Neuronal stem cell (in vitro differentiated cells): ENCODE measurements at regions not wholly inside any gene's neighbourhood (a gene's known extent, or its start where the extent isn't known, plus 50 kb on each side); places are given as distances from the start of the nearest gene placed in this dataset.

Experiments
- DNase-seq: peaks from one replicate; pipeline ENCODE4 v3.0.0-alpha.2; 2013; ENCODE audit warnings: low spot score
- H2AFZ ChIP-seq: one replicate; pipeline ENCODE4 v1.6.1; 2013; ENCODE audit warnings: mild to moderate bottlenecking, low read length, inconsistent platforms
- H2AK5ac ChIP-seq: 2 replicates; pipeline ENCODE4 v1.6.1; 2013; ENCODE audit warnings: low read depth, mild to moderate bottlenecking, inconsistent platforms, low read length, moderate library complexity, mixed read lengths
- H2BK120ac ChIP-seq: 2 replicates; pipeline ENCODE4 v1.6.1; 2013; ENCODE audit warnings: low read depth, mild to moderate bottlenecking, inconsistent platforms, low read length, moderate library complexity, mixed read lengths
- H2BK12ac ChIP-seq: one replicate; pipeline ENCODE4 v1.6.1; 2013; ENCODE audit warnings: low read length, inconsistent platforms
- H2BK15ac ChIP-seq: 2 replicates; pipeline ENCODE4 v1.6.1; 2013; ENCODE audit warnings: mild to moderate bottlenecking, low read length, inconsistent platforms, mixed read lengths
- H2BK5ac ChIP-seq: one replicate; pipeline ENCODE4 v1.6.1; 2013; ENCODE audit warnings: inconsistent platforms, mild to moderate bottlenecking, low read length, moderate library complexity
- H3K14ac ChIP-seq: one replicate; pipeline ENCODE4 v1.6.1; 2013; ENCODE audit warnings: low read length, inconsistent platforms
- H3K18ac ChIP-seq: 2 replicates; pipeline ENCODE4 v1.6.1; 2013; ENCODE audit warnings: low read length, inconsistent platforms
- H3K23ac ChIP-seq: 2 replicates; pipeline ENCODE4 v1.6.1; 2013; ENCODE audit warnings: low read depth, mild to moderate bottlenecking, mixed read lengths, low read length, inconsistent platforms; ENCODE audit not compliant: poor library complexity
- H3K27ac ChIP-seq: replicated peaks from 3 replicates; pipeline ENCODE4 v1.5.1; 2013; ENCODE audit warnings: low read length, inconsistent platforms
- H3K27me3 ChIP-seq, 3 experiments: 2 replicates each; pipeline ENCODE4 v1.6.1; 2013; ENCODE audit warnings: low read length in 3 of 3, mild to moderate bottlenecking in 2 of 3, inconsistent platforms in 1 of 3, low read depth in 1 of 3, mixed read lengths in 1 of 3, moderate library complexity in 1 of 3; ENCODE audit not compliant: control insufficient read depth in 3 of 3, insufficient read depth in 3 of 3
- H3K36me3 ChIP-seq, 2 donors: replicated peaks in 1 of 2; 2 replicates each; pipeline ENCODE4 v1.6.1; 2013; ENCODE audit warnings: low read length in 2 of 2; ENCODE audit not compliant: control insufficient read depth in 2 of 2, insufficient read depth in 2 of 2
- H3K4ac ChIP-seq: 2 replicates; pipeline ENCODE4 v1.6.1; 2013; ENCODE audit warnings: inconsistent platforms, mild to moderate bottlenecking, low read length, moderate library complexity
- H3K4me1 ChIP-seq, 2 donors: 1 replicate in 1 of 2; 2 replicates in 1 of 2; pipeline ENCODE4 v1.6.1; 2013; ENCODE audit warnings: low read length in 2 of 2, low read depth in 1 of 2; ENCODE audit not compliant: control insufficient read depth in 2 of 2, insufficient read depth in 1 of 2
- H3K4me2 ChIP-seq: one replicate; pipeline ENCODE4 v1.6.1; 2013; ENCODE audit warnings: mild to moderate bottlenecking, low read length, inconsistent platforms; ENCODE audit not compliant: insufficient read depth, poor library complexity, severe bottlenecking
- H3K4me3 ChIP-seq, 2 donors: 2 replicates each; pipeline ENCODE4 v1.5.1; 2013; ENCODE audit warnings: low read length in 2 of 2, mild to moderate bottlenecking in 2 of 2, inconsistent platforms in 1 of 2, moderate library complexity in 1 of 2
- H3K79me1 ChIP-seq: one replicate; pipeline ENCODE4 v1.6.1; 2013; ENCODE audit warnings: low read depth, mild to moderate bottlenecking, inconsistent platforms, low read length, moderate library complexity
- H3K9ac ChIP-seq: one replicate; pipeline ENCODE4 v1.6.1; 2013; ENCODE audit warnings: mild to moderate bottlenecking, low read depth, low read length, inconsistent platforms; ENCODE audit not compliant: poor library complexity
- H3K9me3 ChIP-seq, 2 donors: replicated peaks in 1 of 2; 2 replicates each; pipeline versions ENCODE3 to v1.6.1; 2013; ENCODE audit warnings: low read length in 2 of 2, mild to moderate bottlenecking in 2 of 2, inconsistent platforms in 1 of 2, low read depth in 1 of 2, mixed read lengths in 1 of 2, moderate library complexity in 1 of 2; ENCODE audit not compliant: control insufficient read depth in 2 of 2, insufficient read depth in 1 of 2
- H4K8ac ChIP-seq: one replicate; pipeline ENCODE4 v1.6.1; 2013; ENCODE audit warnings: low read depth, mild to moderate bottlenecking, inconsistent platforms, low read length, moderate library complexity
- H4K91ac ChIP-seq: one replicate; pipeline ENCODE4 v1.6.1; 2013; ENCODE audit warnings: low read length, low read depth, mild to moderate bottlenecking, inconsistent platforms; ENCODE audit not compliant: poor library complexity
- WGBS, 2 donors: extraction: QIAGEN DNeasy Blood & Tissue Kit; methylation state at CpG; one replicate each; pipeline ENCODE4 v1.1.7; 2013; ENCODE audit warnings: missing lambda C conversion rate in 2 of 2, mixed read lengths in 1 of 2; ENCODE audit not compliant: insufficient read length in 2 of 2, insufficient replicate concordance in 1 of 2; ENCODE audit errors: extremely low coverage in 2 of 2; 5-methylcytosine and 5-hydroxymethylcytosine counted together

DNA sequence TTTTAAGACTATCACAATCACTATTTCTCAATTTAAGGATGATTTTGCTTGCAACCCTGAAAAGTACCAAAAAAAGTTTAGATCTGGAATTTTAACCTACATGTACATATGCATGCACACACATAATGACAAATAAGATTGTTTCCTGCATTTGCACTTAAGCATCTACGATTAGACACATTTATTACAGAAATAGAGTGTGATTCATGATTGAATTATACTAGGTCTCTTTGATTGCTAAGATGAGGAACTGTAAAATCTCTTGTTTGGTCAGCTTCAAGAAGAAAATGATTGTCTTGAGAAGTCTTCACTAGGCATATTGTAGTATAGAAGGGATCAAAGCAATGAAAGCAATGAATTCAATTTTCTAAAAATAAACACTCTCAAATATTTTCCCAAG lies 185.9 kb upstream of the AGR3 start:
- WGBS, 2 donors, result no CpG with 5 or more reads among the region's 1 CpG

GRCh38 chr7:17069146-17069545 lies 187.4 kb upstream of the AGR3 start:
- no peaks in the 10 kb centered on the region for H3K27me3 ChIP-seq
- no peak overlapping the region for H2BK12ac ChIP-seq
- H3K36me3 ChIP-seq, result no peaks in the 10 kb centered on the region
- no peaks in the 10 kb centered on the region for H3K9me3 ChIP-seq
- H3K79me1 ChIP-seq, result no peaks in the 10 kb centered on the region
- no peak overlapping the region for H3K27ac ChIP-seq
- H3K14ac ChIP-seq, result no peak overlapping the region
- no peak overlapping the region for H2BK5ac ChIP-seq
- no peak overlapping the region for H3K9ac ChIP-seq
- H4K8ac ChIP-seq, result no peak overlapping the region
- no peak for DNase-seq
- no peak overlapping the region for H3K23ac ChIP-seq
- H3K18ac ChIP-seq, result no peak overlapping the region
- H2BK120ac ChIP-seq, result no peak overlapping the region
- H3K4me2 ChIP-seq, result no peak overlapping the region
- no peak overlapping the region for H4K91ac ChIP-seq
- no peaks in the 10 kb centered on the region for H3K4me1 ChIP-seq
- WGBS, 2 donors, result no CpG with 5 or more reads among the region's 4 CpGs
- no peak overlapping the region for H3K4me3 ChIP-seq
- H3K4ac ChIP-seq, result no peak overlapping the region
- no peak overlapping the region for H2BK15ac ChIP-seq
- H2AFZ ChIP-seq, result no peak overlapping the region
- H2AK5ac ChIP-seq, result no peak overlapping the region

More for the DNA sequence above, 185.9 kb upstream of the AGR3 start:
- H2BK15ac ChIP-seq, result no peak overlapping the region
- no peak overlapping the region for H3K27ac ChIP-seq
- H4K8ac ChIP-seq, result no peak overlapping the region
- H2BK5ac ChIP-seq, result no peak overlapping the region
- no peak overlapping the region for H4K91ac ChIP-seq
- H2AK5ac ChIP-seq, result no peak overlapping the region
- no peak overlapping the region for H3K23ac ChIP-seq
- H3K79me1 ChIP-seq, result no peaks in the 10 kb centered on the region
- H3K4ac ChIP-seq, result no peak overlapping the region
- H2BK12ac ChIP-seq, result no peak overlapping the region
- H2AFZ ChIP-seq, result no peak overlapping the region
- no peak overlapping the region for H3K18ac ChIP-seq
- no peak overlapping the region for H3K9ac ChIP-seq
- H3K14ac ChIP-seq, result no peak overlapping the region
- no peaks in the 10 kb centered on the region for H3K36me3 ChIP-seq
- no peaks in the 10 kb centered on the region for H3K27me3 ChIP-seq
- no peaks in the 10 kb centered on the region for H3K4me1 ChIP-seq
- no peak overlapping the region for H2BK120ac ChIP-seq
- DNase-seq, result no peak
- H3K4me3 ChIP-seq, result no peak overlapping the region
- H3K4me2 ChIP-seq, result no peak overlapping the region
- H3K9me3 ChIP-seq, result no peaks in the 10 kb centered on the region

- no peak overlapping the region for H2BK5ac ChIP-seq
- no peak overlapping the region for H4K91ac ChIP-seq
- H3K79me1 ChIP-seq, result no peaks in the 10 kb centered on the region
- H2AFZ ChIP-seq, result no peak overlapping the region
- no peak overlapping the region for H3K23ac ChIP-seq
- no peaks in the 10 kb centered on the region for H3K4me1 ChIP-seq
- no peak overlapping the region for H3K14ac ChIP-seq
- no peak overlapping the region for H2BK12ac ChIP-seq
- H3K36me3 ChIP-seq, result no peaks in the 10 kb centered on the region
- H3K18ac ChIP-seq, result no peak overlapping the region
- no peaks in the 10 kb centered on the region for H3K27me3 ChIP-seq
- H3K4me3 ChIP-seq, result no peak overlapping the region
- H2BK120ac ChIP-seq, result no peak overlapping the region
- no peak overlapping the region for H4K8ac ChIP-seq
- H3K4me2 ChIP-seq, result no peak overlapping the region
- H2AK5ac ChIP-seq, result no peak overlapping the region
- H3K9me3 ChIP-seq, result no peaks in the 10 kb centered on the region
- DNase-seq, result no peak
- H3K9ac ChIP-seq, result no peak overlapping the region
- H2BK15ac ChIP-seq, result no peak overlapping the region
- H3K4ac ChIP-seq, result no peak overlapping the region
- H3K27ac ChIP-seq, result no peak overlapping the region
- no CpG with 5 or more reads among the region's 1 CpG for WGBS, 2 donors
Measured at GRCh38 chr7:17070231-17070708, 188.5 kb upstream of the AGR3 start.

DNA sequence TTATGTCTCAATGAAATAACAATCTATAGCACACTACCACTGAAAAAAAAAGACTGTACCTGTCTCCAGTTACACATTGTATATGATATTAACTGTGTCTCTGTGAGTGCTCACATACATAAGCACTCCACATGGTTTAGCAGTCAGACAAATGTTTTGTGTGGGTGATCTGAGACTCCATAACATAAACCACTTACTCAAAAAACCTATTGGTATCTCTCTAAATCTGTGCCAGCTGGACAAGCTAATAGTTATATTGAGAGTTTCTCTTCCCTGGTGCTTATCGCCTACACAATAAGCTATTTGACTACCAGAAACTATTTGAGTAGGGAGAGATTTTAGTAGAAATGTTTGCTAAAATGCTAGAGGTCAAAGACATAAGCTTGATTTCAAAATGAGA lies 190.1 kb upstream of the AGR3 start:
- Histone ChIP-seq H3K9me3 (no peaks in the 10 kb centered on the region), H3K27me3 (no peaks in the 10 kb centered on the region), H3K4ac (no peak overlapping the region), H2BK12ac (no peak overlapping the region), H3K4me1 (no peaks in the 10 kb centered on the region), H2AK5ac (no peak overlapping the region), H3K23ac (no peak overlapping the region), H3K4me2 (no peak overlapping the region), H2AFZ (no peak overlapping the region), H3K79me1 (no peaks in the 10 kb centered on the region), H4K8ac (no peak overlapping the region), H2BK120ac (no peak overlapping the region), H2BK5ac (no peak overlapping the region), H2BK15ac (no peak overlapping the region), H4K91ac (no peak overlapping the region), H3K4me3 (no peak overlapping the region), H3K18ac (no peak overlapping the region), H3K36me3 (no peaks in the 10 kb centered on the region), H3K9ac (no peak overlapping the region), H3K14ac (no peak overlapping the region), H3K27ac (no peak overlapping the region)
- no CpG with 5 or more reads among the region's 1 CpG for WGBS, 2 donors
- no peak for DNase-seq
